K562 (cell line): ENCODE measurements at regions not wholly inside any gene's neighbourhood (a gene's known extent, or its start where the extent isn't known, plus 50 kb on each side); places are given as distances from the start of the nearest gene placed in this dataset.

Experiments used
- FOS ChIP-seq: IDR thresholded peaks from 3 replicates; pipeline ENCODE4 v1.6.1; 2011; ENCODE audit not compliant: insufficient read length; ENCODE audit errors: extremely low read depth
- PKNOX1 ChIP-seq: fragments of 450-650 bp; IDR thresholded peaks from 2 replicates; pipeline ENCODE4 v1.6.1; 2016
- RAD21 ChIP-seq, 2 experiments: fragments of 250-450 bp in 1 of 2; fragments of 450-650 bp in 1 of 2; sonication (Bioruptor Pico) in 1 of 2; formaldehyde crosslinking in 1 of 2; IDR thresholded peaks in 1 of 2; conservative IDR thresholded peaks in 1 of 2; 2 replicates each; pipeline versions ENCODE4 v1.4.0 to v1.8.0; 2020 to 2022; ENCODE audit warnings: mild to moderate bottlenecking in 2 of 2, moderate library complexity in 1 of 2
- REST ChIP-seq, 2 experiments: fragments of 450-650 bp; formaldehyde crosslinking in 1 of 2; IDR thresholded peaks; 2 replicates each; pipeline versions ENCODE4 v1.4.0 to v1.6.1; 2014 to 2020; ENCODE audit warnings: mild to moderate bottlenecking in 2 of 2, borderline replicate concordance in 1 of 2, low read depth in 1 of 2
- SMARCC2 ChIP-seq: fragments of 450-650 bp; IDR thresholded peaks from 2 replicates; pipeline ENCODE4 v1.6.1; 2017; ENCODE audit warnings: antibody characterized with exemption, moderate library complexity, mild to moderate bottlenecking, low read depth
- ZNF77 ChIP-seq: fragments of 250-450 bp; sonication (Bioruptor Pico); IDR thresholded peaks from 2 replicates; pipeline ENCODE4 v1.5.0; 2020

GRCh38 chr3:181176601-181177000, 187.1 kb upstream of the DNAJC19 start (continued):
- TF ChIP-seq REST (IDR thresholded peaks at IDR 0.05; ENCODE audit: borderline replicate concordance) (no peak), REST (CRISPR knock-in tag; IDR thresholded peaks at IDR 0.05; ENCODE audit: low read depth) (no peak), PKNOX1 (no peak), ZNF77 (CRISPR knock-in tag) (no peak), RAD21 (CRISPR knock-in tag; conservative IDR thresholded peaks at IDR 0.05 in 1 of 2, IDR thresholded peaks at IDR 0.05 in 1 of 2) (peak; percentile 32 to 57; a peak in 2 of 4 replicates), FOS (no peak), SMARCC2 (no peak)
